GM21825 (cell line): ENCODE measurements at regions not wholly inside any gene's neighbourhood (a gene's known extent, or its start where the extent isn't known, plus 50 kb on each side); places are given as distances from the start of the nearest gene placed in this dataset.

Experiments used
- ATAC-seq: cut with Tn5 transposase; IDR thresholded peaks from one replicate; pipeline ENCODE4 v1.9.1; 2021; ENCODE audit warnings: mild to moderate bottlenecking, moderate library complexity; ENCODE audit not compliant: unreplicated experiment

DNA sequence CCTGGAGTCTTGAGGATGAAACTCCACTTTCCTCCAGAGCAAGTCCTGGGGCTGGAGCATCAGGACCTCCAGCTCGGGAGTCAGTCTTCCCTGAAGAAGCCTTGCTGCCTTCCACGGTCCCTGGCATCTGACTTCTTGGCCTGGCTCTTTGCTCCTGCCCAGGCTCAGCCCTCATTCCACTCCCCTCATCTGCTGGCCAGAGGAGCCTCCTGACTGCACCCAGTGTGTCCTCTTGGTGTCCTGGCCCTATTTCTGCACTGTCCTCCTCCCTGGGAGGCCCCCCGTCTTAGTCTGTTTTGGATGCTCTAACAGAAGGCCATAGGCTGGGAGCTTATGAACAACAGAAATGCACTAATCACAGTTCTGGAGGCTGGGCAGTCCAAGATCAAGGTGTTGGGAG lies 231.5 kb downstream of the LOXHD1 start:
- ATAC-seq: no peak

DNA sequence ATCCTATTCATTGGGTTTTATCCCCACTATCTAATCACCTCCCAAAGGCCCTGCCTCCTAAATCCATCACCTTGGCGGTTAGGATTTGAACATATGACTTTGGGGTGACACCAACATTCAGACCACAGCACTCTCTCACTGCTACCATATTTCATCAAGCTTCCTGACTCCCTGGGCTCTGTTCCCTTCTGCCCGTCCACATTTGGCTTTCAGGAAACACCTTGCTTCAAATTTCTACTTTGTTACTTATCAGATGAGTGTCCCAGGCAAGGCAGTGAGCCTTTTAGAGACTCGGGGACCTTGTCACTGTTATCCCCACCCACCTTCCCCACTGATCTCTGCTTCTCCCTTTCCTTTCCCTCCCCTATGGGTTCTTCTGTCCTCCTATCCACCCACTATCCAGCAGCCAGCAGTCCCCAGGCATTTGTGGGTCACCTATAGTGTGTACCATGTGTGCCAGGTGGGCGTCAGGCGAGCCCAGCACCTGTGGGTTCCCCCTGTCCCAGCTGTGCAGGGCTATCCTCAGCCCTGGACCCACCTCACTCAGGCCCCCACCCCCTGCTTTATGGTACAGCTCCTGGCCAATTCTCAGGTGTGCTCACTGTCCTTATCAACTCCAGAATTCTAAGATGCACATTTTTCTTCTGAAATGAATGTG lies 230.9 kb downstream of the LOXHD1 start:
- ATAC-seq: no peak

DNA sequence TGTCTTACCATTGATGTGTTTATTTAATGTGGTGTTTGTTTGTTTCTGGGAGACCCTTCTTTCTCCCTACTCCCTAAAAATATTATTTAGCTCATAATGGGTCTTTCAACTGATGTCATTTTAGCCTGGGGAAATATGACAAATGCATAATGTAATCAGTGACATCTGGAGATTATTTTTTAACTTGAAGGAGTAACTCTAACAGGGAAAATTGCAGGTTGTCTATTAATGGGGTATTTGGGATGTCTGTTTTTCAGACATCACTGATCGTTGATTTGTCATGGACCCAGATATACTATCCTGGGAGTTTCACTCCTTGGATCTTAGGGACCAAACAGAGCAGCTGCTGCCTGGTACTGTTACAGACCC lies 230.4 kb downstream of the LOXHD1 start:
- ATAC-seq: no peak
